Liver (tissue), 8 donors: ENCODE measurements at regions not wholly inside any gene's neighbourhood (a gene's known extent, or its start where the extent isn't known, plus 50 kb on each side); places are given as distances from the start of the nearest gene placed in this dataset.

Source experiments
- DNase-seq: peaks from one replicate; pipeline ENCODE4 v3.0.0-alpha.2; 2017; ENCODE audit warnings: low spot score
- H3K27ac ChIP-seq, 2 donors: one replicate each; pipeline ENCODE4 v1.7.0; 2013; ENCODE audit warnings: inconsistent platforms in 2 of 2, low read length in 2 of 2, control low read depth in 1 of 2, low read depth in 1 of 2, mild to moderate bottlenecking in 1 of 2
- H3K27me3 ChIP-seq, 4 donors: one replicate each; pipeline versions ENCODE4 v1.6.1 to v1.7.0; 2013; ENCODE audit warnings: low read length in 3 of 4, inconsistent platforms in 1 of 4, mild to moderate bottlenecking in 1 of 4, moderate library complexity in 1 of 4; ENCODE audit not compliant: control insufficient read depth in 4 of 4, insufficient read depth in 4 of 4
- H3K36me3 ChIP-seq, 4 donors: one replicate each; pipeline versions ENCODE4 v1.6.1 to v1.7.0; 2013; ENCODE audit warnings: low read length in 3 of 4, mild to moderate bottlenecking in 3 of 4, low read depth in 1 of 4, moderate library complexity in 1 of 4; ENCODE audit not compliant: control insufficient read depth in 4 of 4, insufficient read depth in 3 of 4
- H3K4me1 ChIP-seq, 4 donors: one replicate each; pipeline versions ENCODE4 v1.6.1 to v1.7.0; 2013; ENCODE audit warnings: low read length in 3 of 4, mild to moderate bottlenecking in 3 of 4, moderate library complexity in 1 of 4; ENCODE audit not compliant: control insufficient read depth in 4 of 4, insufficient read depth in 4 of 4
- H3K4me3 ChIP-seq, 3 donors: one replicate each; pipeline versions ENCODE4 v1.6.1 to v1.7.0; 2013; ENCODE audit warnings: low read length in 3 of 3, control low read depth in 1 of 3, low read depth in 1 of 3, mild to moderate bottlenecking in 1 of 3
- H3K9ac ChIP-seq, 2 donors: one replicate each; pipeline ENCODE4 v1.7.0; 2013; ENCODE audit warnings: low read length in 2 of 2, mild to moderate bottlenecking in 2 of 2, moderate library complexity in 2 of 2, control low read depth in 1 of 2, low read depth in 1 of 2
- H3K9me3 ChIP-seq, 4 donors: one replicate each; pipeline versions ENCODE4 v1.6.1 to v1.7.0; 2013; ENCODE audit warnings: low read length in 3 of 4; ENCODE audit not compliant: control insufficient read depth in 4 of 4
- EGR1 ChIP-seq, 2 donors: IDR thresholded peaks; 2 replicates each; pipeline ENCODE4 v1.6.1; 2016 to 2018; ENCODE audit warnings: antibody characterized with exemption in 2 of 2, low read depth in 2 of 2
- FOXA1 ChIP-seq: IDR thresholded peaks from 2 replicates; pipeline ENCODE4 v1.6.1; 2016; ENCODE audit warnings: antibody characterized with exemption
- FOXA2 ChIP-seq: IDR thresholded peaks from 2 replicates; pipeline ENCODE4 v1.6.1; 2016; ENCODE audit warnings: antibody characterized with exemption
- GABPA ChIP-seq, 2 donors: IDR thresholded peaks in 1 of 2; conservative IDR thresholded peaks in 1 of 2; 2 replicates each; pipeline ENCODE4 v1.6.1; 2016; ENCODE audit warnings: antibody characterized with exemption in 2 of 2, mild to moderate bottlenecking in 1 of 2, moderate library complexity in 1 of 2
- HNF4A ChIP-seq, 2 donors: conservative IDR thresholded peaks; 2 replicates each; pipeline ENCODE4 v1.6.1; 2016; ENCODE audit warnings: antibody characterized with exemption in 2 of 2, mild to moderate bottlenecking in 2 of 2
- HNF4G ChIP-seq: IDR thresholded peaks from 2 replicates; pipeline ENCODE4 v1.6.1; 2016; ENCODE audit warnings: antibody characterized with exemption
- JUND ChIP-seq, 2 donors: IDR thresholded peaks; 2 replicates each; pipeline ENCODE4 v1.6.1; 2016; ENCODE audit warnings: antibody characterized with exemption in 2 of 2
- RAD21 ChIP-seq, 2 donors: IDR thresholded peaks; 2 replicates each; pipeline ENCODE4 v1.6.1; 2016; ENCODE audit warnings: antibody characterized with exemption in 2 of 2, mild to moderate bottlenecking in 2 of 2
- RXRA ChIP-seq, 2 donors: IDR thresholded peaks; 2 replicates each; pipeline ENCODE4 v1.6.1; 2017 to 2018; ENCODE audit warnings: antibody characterized with exemption in 2 of 2, mild to moderate bottlenecking in 1 of 2
- SP1 ChIP-seq: IDR thresholded peaks from 2 replicates; pipeline ENCODE4 v1.6.1; 2018; ENCODE audit warnings: antibody characterized with exemption, mild to moderate bottlenecking
- TAF1 ChIP-seq: conservative IDR thresholded peaks from 2 replicates; pipeline ENCODE4 v1.6.1; 2016; ENCODE audit warnings: antibody characterized with exemption, mild to moderate bottlenecking
- YY1 ChIP-seq: IDR thresholded peaks from 2 replicates; pipeline ENCODE4 v1.6.1; 2016; ENCODE audit warnings: antibody characterized with exemption, mild to moderate bottlenecking
- WGBS: extraction: QIAGEN DNeasy Blood & Tissue Kit; methylation state at CpG from one replicate; pipeline ENCODE4 v1.1.7; 2013; 5-methylcytosine and 5-hydroxymethylcytosine counted together
- TF ChIP-seq, protein P1 (sequence below): IDR thresholded peaks from 2 replicates; pipeline ENCODE4 v1.6.1; 2016; ENCODE audit warnings: antibody characterized with exemption
- TF ChIP-seq, protein P2 (sequence below): fragments of 150-350 bp; IDR thresholded peaks from 2 replicates; pipeline ENCODE4 v1.5.1; 2017; ENCODE audit warnings: improper control_type of control experiment, low read depth, low read length; ENCODE audit not compliant: missing input control
- TF ChIP-seq, protein P3 (sequence below): IDR thresholded peaks from 2 replicates; pipeline ENCODE4 v1.6.1; 2016; ENCODE audit warnings: antibody characterized with exemption, mild to moderate bottlenecking
- TF ChIP-seq, protein P4 (sequence below): IDR thresholded peaks from 2 replicates; pipeline ENCODE4 v1.6.1; 2016; ENCODE audit warnings: antibody characterized with exemption
- donor health status: healthy.
- donor health status: healthy.
- donor health status: healthy.
- donor health status: healthy.
- donor health status: healthy.

DNA sequence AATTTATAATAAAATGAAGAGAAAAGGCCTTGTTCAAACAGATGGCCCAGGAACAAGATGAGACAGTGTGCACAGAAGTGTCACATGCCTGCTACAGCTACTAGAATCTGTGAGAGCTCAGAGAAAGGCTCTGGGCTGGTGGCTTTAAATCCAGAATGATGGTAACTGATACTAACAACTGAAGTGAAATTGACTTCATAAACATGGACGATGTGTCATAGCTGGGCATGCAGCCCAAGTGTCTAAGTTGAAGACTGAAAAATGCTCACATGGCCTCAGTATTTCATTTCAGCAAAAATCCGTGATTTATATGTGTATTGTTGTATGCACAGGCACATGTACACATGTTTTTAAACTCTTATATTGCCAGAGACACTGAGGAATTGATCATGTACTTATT, 208.3 kb upstream of the RUNX1 start:
- Histone ChIP-seq H3K27me3 (peaks cover 0 to 12% (median 2%) of the 10 kb centered on the region in 4 donors), H3K9ac (no peak overlapping the region), H3K9me3 (no peaks in the 10 kb centered on the region), H3K27ac (no peak overlapping the region), H3K4me3 (no peak overlapping the region), H3K4me1 (no peaks in the 10 kb centered on the region), H3K36me3 (no peaks in the 10 kb centered on the region)
- DNase-seq: no peak
- TF ChIP-seq YY1 (no peak), FOXA2 (no peak), FOXA1 (no peak), EGR1 (IDR thresholded peaks at IDR 0.05; ENCODE audit: low read depth in 2 of 2) (no peak), HNF4G (no peak), TAF1 (no peak), SP1 (no peak), RXRA (IDR thresholded peaks at IDR 0.05) (no peak), GABPA (IDR thresholded peaks at IDR 0.05 in 1 of 2, conservative IDR thresholded peaks at IDR 0.05 in 1 of 2) (no peak), HNF4A (conservative IDR thresholded peaks at IDR 0.05) (no peak), JUND (IDR thresholded peaks at IDR 0.05) (no peak), RAD21 (IDR thresholded peaks at IDR 0.05) (no peak)
- TF ChIP-seq, protein P1, sequence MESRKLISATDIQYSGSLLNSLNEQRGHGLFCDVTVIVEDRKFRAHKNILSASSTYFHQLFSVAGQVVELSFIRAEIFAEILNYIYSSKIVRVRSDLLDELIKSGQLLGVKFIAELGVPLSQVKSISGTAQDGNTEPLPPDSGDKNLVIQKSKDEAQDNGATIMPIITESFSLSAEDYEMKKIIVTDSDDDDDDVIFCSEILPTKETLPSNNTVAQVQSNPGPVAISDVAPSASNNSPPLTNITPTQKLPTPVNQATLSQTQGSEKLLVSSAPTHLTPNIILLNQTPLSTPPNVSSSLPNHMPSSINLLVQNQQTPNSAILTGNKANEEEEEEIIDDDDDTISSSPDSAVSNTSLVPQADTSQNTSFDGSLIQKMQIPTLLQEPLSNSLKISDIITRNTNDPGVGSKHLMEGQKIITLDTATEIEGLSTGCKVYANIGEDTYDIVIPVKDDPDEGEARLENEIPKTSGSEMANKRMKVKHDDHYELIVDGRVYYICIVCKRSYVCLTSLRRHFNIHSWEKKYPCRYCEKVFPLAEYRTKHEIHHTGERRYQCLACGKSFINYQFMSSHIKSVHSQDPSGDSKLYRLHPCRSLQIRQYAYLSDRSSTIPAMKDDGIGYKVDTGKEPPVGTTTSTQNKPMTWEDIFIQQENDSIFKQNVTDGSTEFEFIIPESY: no peak
- TF ChIP-seq, protein P2, sequence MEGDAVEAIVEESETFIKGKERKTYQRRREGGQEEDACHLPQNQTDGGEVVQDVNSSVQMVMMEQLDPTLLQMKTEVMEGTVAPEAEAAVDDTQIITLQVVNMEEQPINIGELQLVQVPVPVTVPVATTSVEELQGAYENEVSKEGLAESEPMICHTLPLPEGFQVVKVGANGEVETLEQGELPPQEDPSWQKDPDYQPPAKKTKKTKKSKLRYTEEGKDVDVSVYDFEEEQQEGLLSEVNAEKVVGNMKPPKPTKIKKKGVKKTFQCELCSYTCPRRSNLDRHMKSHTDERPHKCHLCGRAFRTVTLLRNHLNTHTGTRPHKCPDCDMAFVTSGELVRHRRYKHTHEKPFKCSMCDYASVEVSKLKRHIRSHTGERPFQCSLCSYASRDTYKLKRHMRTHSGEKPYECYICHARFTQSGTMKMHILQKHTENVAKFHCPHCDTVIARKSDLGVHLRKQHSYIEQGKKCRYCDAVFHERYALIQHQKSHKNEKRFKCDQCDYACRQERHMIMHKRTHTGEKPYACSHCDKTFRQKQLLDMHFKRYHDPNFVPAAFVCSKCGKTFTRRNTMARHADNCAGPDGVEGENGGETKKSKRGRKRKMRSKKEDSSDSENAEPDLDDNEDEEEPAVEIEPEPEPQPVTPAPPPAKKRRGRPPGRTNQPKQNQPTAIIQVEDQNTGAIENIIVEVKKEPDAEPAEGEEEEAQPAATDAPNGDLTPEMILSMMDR: no peak
- TF ChIP-seq, protein P3, sequence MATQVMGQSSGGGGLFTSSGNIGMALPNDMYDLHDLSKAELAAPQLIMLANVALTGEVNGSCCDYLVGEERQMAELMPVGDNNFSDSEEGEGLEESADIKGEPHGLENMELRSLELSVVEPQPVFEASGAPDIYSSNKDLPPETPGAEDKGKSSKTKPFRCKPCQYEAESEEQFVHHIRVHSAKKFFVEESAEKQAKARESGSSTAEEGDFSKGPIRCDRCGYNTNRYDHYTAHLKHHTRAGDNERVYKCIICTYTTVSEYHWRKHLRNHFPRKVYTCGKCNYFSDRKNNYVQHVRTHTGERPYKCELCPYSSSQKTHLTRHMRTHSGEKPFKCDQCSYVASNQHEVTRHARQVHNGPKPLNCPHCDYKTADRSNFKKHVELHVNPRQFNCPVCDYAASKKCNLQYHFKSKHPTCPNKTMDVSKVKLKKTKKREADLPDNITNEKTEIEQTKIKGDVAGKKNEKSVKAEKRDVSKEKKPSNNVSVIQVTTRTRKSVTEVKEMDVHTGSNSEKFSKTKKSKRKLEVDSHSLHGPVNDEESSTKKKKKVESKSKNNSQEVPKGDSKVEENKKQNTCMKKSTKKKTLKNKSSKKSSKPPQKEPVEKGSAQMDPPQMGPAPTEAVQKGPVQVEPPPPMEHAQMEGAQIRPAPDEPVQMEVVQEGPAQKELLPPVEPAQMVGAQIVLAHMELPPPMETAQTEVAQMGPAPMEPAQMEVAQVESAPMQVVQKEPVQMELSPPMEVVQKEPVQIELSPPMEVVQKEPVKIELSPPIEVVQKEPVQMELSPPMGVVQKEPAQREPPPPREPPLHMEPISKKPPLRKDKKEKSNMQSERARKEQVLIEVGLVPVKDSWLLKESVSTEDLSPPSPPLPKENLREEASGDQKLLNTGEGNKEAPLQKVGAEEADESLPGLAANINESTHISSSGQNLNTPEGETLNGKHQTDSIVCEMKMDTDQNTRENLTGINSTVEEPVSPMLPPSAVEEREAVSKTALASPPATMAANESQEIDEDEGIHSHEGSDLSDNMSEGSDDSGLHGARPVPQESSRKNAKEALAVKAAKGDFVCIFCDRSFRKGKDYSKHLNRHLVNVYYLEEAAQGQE: no peak
- 47% methylated on average over 2 of the region's 2 CpGs for WGBS

DNA sequence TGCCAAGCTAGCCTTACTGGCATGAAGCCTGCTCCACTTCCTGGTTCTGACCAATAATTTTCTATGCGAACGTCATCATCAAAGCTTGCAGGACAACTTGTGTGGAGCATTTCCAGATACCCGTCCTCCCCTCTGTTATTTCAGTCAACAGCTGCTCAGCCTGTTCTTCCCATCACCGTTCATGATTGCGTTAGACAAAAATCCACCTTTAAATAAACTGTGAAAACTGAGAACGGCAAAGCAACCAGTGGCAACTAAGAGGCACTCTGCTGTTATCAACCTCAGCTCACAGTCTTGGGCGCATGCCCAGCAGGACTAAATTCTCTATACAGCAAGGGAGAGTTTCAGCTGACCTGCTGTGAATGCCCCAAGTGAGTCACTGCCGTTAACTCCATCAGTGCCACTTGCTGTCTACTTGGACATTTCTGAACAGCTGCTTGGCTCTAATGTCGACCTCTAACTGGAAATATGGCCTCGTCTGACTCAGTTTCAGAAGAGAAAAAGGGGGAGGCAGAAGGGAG, 207.4 kb upstream of the RUNX1 start:
- H3K27ac ChIP-seq: no peak overlapping the region
- WGBS: 27% methylated on average over 10 of the region's 10 CpGs
- TF ChIP-seq HNF4A (conservative IDR thresholded peaks at IDR 0.05) (no peak), FOXA1 (no peak), YY1 (no peak), SP1 (peak; percentile 32), JUND (IDR thresholded peaks at IDR 0.05) (peak; percentile 35 to 80), RXRA (IDR thresholded peaks at IDR 0.05) (no peak), TAF1 (no peak), RAD21 (IDR thresholded peaks at IDR 0.05) (peak in 1 of 2 donors; percentile 39), HNF4G (no peak)
- TF ChIP-seq, protein P3: no peak
- TF ChIP-seq, protein P1: no peak
- TF ChIP-seq, protein P4, sequence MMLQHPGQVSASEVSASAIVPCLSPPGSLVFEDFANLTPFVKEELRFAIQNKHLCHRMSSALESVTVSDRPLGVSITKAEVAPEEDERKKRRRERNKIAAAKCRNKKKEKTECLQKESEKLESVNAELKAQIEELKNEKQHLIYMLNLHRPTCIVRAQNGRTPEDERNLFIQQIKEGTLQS: peak; percentile 15

More for the DNA sequence above, 207.4 kb upstream of the RUNX1 start:
- H3K9ac ChIP-seq: no peak overlapping the region
- H3K9me3 ChIP-seq: no peaks in the 10 kb centered on the region
- no peak overlapping the region for H3K4me3 ChIP-seq
- DNase-seq: no peak
- H3K27me3 ChIP-seq: peaks cover 0 to 12% (median 2%) of the 10 kb centered on the region in 4 donors
- no peaks in the 10 kb centered on the region for H3K4me1 ChIP-seq
- no peaks in the 10 kb centered on the region for H3K36me3 ChIP-seq
